GDM1 (cell line): ENCODE measurements at regions not wholly inside any gene's neighbourhood (a gene's known extent, or its start where the extent isn't known, plus 50 kb on each side); places are given as distances from the start of the nearest gene placed in this dataset.
A peak's percentile ranks its signal among the peaks of the same experiment; 100 is the strongest.
"Not testable (repeated sequence)": the region's sequence is repeated elsewhere in the genome, so short reads cannot be mapped to it uniquely, and the experiment has no call there.

ENCODE experiments used
- DNase-seq: peaks from one replicate; lab custom pipeline; 2025; lab: John Stamatoyannopoulos, UW

GRCh38 chr5:57889558-57889957 is 406.9 kb upstream of the ACTBL2 start:
- DNase-seq, result peak; percentile 52

- peak; percentile 51 for DNase-seq
Measured at GRCh38 chr5:57887851-57888621, 405.4 kb upstream of the ACTBL2 start.

- DNase-seq, result no peak
Measured at GRCh38 chr5:57884346-57885102, 401.9 kb upstream of the ACTBL2 start.

GRCh38 chr5:57880216-57880615 is 397.6 kb upstream of the ACTBL2 start:
- no peak for DNase-seq

GRCh38 chr5:57878301-57878722 is 395.7 kb upstream of the ACTBL2 start:
- DNase-seq, result no peak

- no peak for DNase-seq
Measured at GRCh38 chr5:57871496-57871895, 388.9 kb upstream of the ACTBL2 start.

- DNase-seq, result not testable (repeated sequence)
Measured at GRCh38 chr5:57870267-57870666, 387.7 kb upstream of the ACTBL2 start.

GRCh38 chr5:57863661-57864060 is 381.1 kb upstream of the ACTBL2 start:
- no peak for DNase-seq

- DNase-seq, result no peak
Measured at GRCh38 chr5:57862942-57863341, 380.3 kb upstream of the ACTBL2 start.

GRCh38 chr5:57862471-57862911 is 379.9 kb upstream of the ACTBL2 start:
- no peak for DNase-seq

GRCh38 chr5:57859626-57860025 is 377.0 kb upstream of the ACTBL2 start:
- DNase-seq, result no peak

- DNase-seq, result no peak
Measured at GRCh38 chr5:57858905-57859304, 376.3 kb upstream of the ACTBL2 start.

- no peak for DNase-seq
Measured at GRCh38 chr5:57857696-57858095, 375.1 kb upstream of the ACTBL2 start.

- no peak for DNase-seq
Measured at GRCh38 chr5:57855831-57856230, 373.2 kb upstream of the ACTBL2 start.

GRCh38 chr5:57853929-57854697 is 371.5 kb upstream of the ACTBL2 start:
- DNase-seq, result no peak

GRCh38 chr5:57850109-57850508 is 367.5 kb upstream of the ACTBL2 start:
- no peak for DNase-seq

- DNase-seq, result no peak
Measured at GRCh38 chr5:57845025-57845424, 362.4 kb upstream of the ACTBL2 start.

- no peak for DNase-seq
Measured at GRCh38 chr5:57844410-57844809, 361.8 kb upstream of the ACTBL2 start.

GRCh38 chr5:57843059-57843367 is 360.4 kb upstream of the ACTBL2 start:
- DNase-seq, result no peak

- DNase-seq, result no peak
Measured at GRCh38 chr5:57842364-57843058, 359.9 kb upstream of the ACTBL2 start.

- DNase-seq, result no peak
Measured at GRCh38 chr5:57841676-57842363, 359.2 kb upstream of the ACTBL2 start.
